PC-3 (cell line): ENCODE measurements at regions not wholly inside any gene's neighbourhood (a gene's known extent, or its start where the extent isn't known, plus 50 kb on each side); places are given as distances from the start of the nearest gene placed in this dataset.

ENCODE experiments used
- ATAC-seq: fragments of 200-7000 bp; cut with Tn5 transposase; 2 replicates; pipeline ENCODE4 v1.9.1; 2020; ENCODE audit warnings: mild to moderate bottlenecking, moderate library complexity
- BruUV-seq: library from RNA; stranded (reverse); fragments of 400-500 nt; replicated peaks from 2 replicates; lab custom pipeline; 2021; lab: Mats Ljungman, UMichigan
- CTCF ChIA-PET: fragments of 300-600 bp; sonication (Branson Sonifier 250); formaldehyde crosslinking; loops from one replicate; lab custom pipeline; 2022; ENCODE audit warnings: antibody characterized with exemption; lab: Charles Lee
- POLR2A ChIA-PET: fragments of 300-600 bp; sonication (Branson Sonifier 250); formaldehyde crosslinking; loops from one replicate; lab custom pipeline; 2022; ENCODE audit warnings: antibody characterized with exemption; ENCODE audit not compliant: unreplicated experiment; lab: Charles Lee
- DNase-seq: peaks from one replicate; pipeline ENCODE4 v3.0.0-alpha.2; 2015
- H2AFZ ChIP-seq: fragments of 300-600 bp; sonication (generic); 2 replicates; pipeline ENCODE4 v1.6.0; 2016; ENCODE audit warnings: antibody characterized with exemption, low read length
- H3F3A ChIP-seq: fragments of 300-600 bp; sonication (generic); one replicate; pipeline ENCODE4 v1.6.0; 2017; ENCODE audit warnings: antibody characterized with exemption, low read length, control low read depth, mild to moderate bottlenecking; ENCODE audit not compliant: unreplicated experiment
- H3K27ac ChIP-seq: fragments of 300-600 bp; sonication (generic); 2 replicates; pipeline ENCODE4 v1.5.1; 2016; ENCODE audit warnings: mild to moderate bottlenecking, low read length
- H3K27me3 ChIP-seq: fragments of 300-600 bp; sonication (generic); 2 replicates; pipeline ENCODE4 v1.6.1; 2016; ENCODE audit warnings: low read length, mixed read lengths
- H3K36me3 ChIP-seq: fragments of 300-600 bp; sonication (generic); 2 replicates; pipeline ENCODE4 v1.6.1; 2016; ENCODE audit warnings: low read depth, mixed run types, low read length, mixed read lengths
- H3K4me1 ChIP-seq: fragments of 300-600 bp; sonication (generic); 2 replicates; pipeline ENCODE4 v1.5.1; 2016; ENCODE audit warnings: low read length; ENCODE audit not compliant: insufficient read depth
- H3K4me2 ChIP-seq: fragments of 300-600 bp; sonication (generic); 2 replicates; pipeline ENCODE4 v1.6.0; 2016; ENCODE audit warnings: low read length
- H3K4me3 ChIP-seq: fragments of 300-600 bp; sonication (generic); 2 replicates; pipeline ENCODE4 v1.5.1; 2016; ENCODE audit warnings: mild to moderate bottlenecking, low read length, mixed read lengths
- H3K79me2 ChIP-seq: fragments of 300-600 bp; sonication (generic); 2 replicates; pipeline ENCODE4 v1.6.1; 2017; ENCODE audit warnings: low read length, mixed read lengths
- H3K9ac ChIP-seq: fragments of 300-600 bp; sonication (generic); 2 replicates; pipeline ENCODE4 v1.6.0; 2016; ENCODE audit warnings: mild to moderate bottlenecking, low read length
- H3K9me2 ChIP-seq: fragments of 300-600 bp; sonication (generic); replicated peaks from 2 replicates; pipeline ENCODE4 v1.6.1; 2016; ENCODE audit warnings: mixed run types, low read length, mixed read lengths
- H3K9me3 ChIP-seq: fragments of 300-600 bp; sonication (generic); 2 replicates; pipeline ENCODE4 v1.6.1; 2016; ENCODE audit warnings: low read length, mixed read lengths
- H4K20me1 ChIP-seq: fragments of 300-600 bp; sonication (generic); 2 replicates; pipeline ENCODE4 v1.6.1; 2016; ENCODE audit warnings: low read length, mixed read lengths
- EZH2 ChIP-seq: fragments of 300-600 bp; sonication (generic); IDR thresholded peaks from one replicate; pipeline ENCODE4 v1.6.1; 2017; ENCODE audit warnings: antibody characterized with exemption, mild to moderate bottlenecking, low read length; ENCODE audit not compliant: unreplicated experiment
- EZH2phosphoT487 ChIP-seq: fragments of 300-600 bp; sonication (generic); IDR thresholded peaks from 2 replicates; pipeline ENCODE4 v1.6.1; 2018; ENCODE audit warnings: mild to moderate bottlenecking, antibody characterized with exemption, low read length, borderline replicate concordance
- intact Hi-C: fragments of 100-400 bp; cut with micrococcal nuclease; formaldehyde crosslinking; loops from 2 replicates; pipeline ENCODE4 v1.9.0; 2023
- TF ChIP-seq, protein P1 (sequence below): fragments of 300-600 bp; sonication (generic); conservative IDR thresholded peaks from 2 replicates; pipeline ENCODE4 v1.5.1; 2017; ENCODE audit warnings: antibody characterized with exemption, low read depth, mild to moderate bottlenecking, low read length

DNA sequence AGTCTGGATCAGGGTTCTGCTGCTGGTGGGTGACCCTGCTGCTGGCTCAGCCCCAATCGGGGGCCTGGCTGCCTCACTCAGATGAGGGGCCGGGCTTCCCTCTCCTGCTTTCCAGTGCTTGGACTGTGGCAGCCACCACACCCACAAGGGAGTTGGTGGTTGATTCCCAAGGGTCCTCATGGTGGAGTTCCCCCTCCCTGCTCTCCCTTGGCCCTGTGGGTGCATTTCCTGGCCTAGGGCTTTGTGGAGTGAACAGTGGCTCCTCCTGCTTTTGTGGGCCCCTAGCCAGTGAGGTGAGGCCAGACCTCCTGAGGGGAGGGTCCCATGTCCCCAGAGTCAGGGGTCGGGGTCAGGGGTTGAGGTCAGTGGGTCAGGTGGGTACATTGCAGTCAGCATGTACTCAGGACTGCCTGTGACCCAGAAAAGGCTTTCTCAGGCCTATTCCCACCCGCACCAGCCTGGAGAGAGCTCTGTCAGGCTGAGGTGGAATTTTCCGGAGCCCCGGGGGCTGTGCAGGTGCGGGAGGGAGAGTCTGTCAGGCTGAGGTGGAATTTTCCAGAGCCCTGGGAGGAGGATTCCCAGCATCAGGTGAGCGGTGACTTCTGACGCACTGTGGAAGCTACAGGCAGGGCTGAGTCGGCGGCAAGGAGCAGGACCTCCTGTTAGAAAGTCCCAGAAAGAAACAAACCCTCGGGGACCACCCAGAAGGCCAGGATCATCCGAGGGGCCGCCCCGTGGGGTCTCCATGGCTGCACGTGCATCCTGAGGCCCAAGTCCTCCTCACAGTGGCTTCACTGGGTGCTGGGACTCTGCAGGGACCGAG, 94.4 kb upstream of the INSIG1 start:
- DNase-seq = no peak
- TF ChIP-seq, protein P1, sequence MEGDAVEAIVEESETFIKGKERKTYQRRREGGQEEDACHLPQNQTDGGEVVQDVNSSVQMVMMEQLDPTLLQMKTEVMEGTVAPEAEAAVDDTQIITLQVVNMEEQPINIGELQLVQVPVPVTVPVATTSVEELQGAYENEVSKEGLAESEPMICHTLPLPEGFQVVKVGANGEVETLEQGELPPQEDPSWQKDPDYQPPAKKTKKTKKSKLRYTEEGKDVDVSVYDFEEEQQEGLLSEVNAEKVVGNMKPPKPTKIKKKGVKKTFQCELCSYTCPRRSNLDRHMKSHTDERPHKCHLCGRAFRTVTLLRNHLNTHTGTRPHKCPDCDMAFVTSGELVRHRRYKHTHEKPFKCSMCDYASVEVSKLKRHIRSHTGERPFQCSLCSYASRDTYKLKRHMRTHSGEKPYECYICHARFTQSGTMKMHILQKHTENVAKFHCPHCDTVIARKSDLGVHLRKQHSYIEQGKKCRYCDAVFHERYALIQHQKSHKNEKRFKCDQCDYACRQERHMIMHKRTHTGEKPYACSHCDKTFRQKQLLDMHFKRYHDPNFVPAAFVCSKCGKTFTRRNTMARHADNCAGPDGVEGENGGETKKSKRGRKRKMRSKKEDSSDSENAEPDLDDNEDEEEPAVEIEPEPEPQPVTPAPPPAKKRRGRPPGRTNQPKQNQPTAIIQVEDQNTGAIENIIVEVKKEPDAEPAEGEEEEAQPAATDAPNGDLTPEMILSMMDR = no peak
- TF ChIP-seq EZH2 (no peak), EZH2phosphoT487 (no peak)
- no peaks in the 10 kb centered on the region for H3K9me3 ChIP-seq
- H2AFZ ChIP-seq = no peak overlapping the region
- H4K20me1 ChIP-seq = no peaks in the 10 kb centered on the region
- no peak overlapping the region for H3K9ac ChIP-seq
- no peak overlapping the region for H3K4me2 ChIP-seq
- no peaks in the 10 kb centered on the region for H3K9me2 ChIP-seq
- no peaks in the 10 kb centered on the region for H3K36me3 ChIP-seq
- no peak for ATAC-seq
- ChIA-PET POLR2A (no interaction called here), CTCF (no interaction called here)
- no peaks in the 10 kb centered on the region for H3F3A ChIP-seq
- H3K4me3 ChIP-seq = no peak overlapping the region
- H3K79me2 ChIP-seq = no peaks in the 10 kb centered on the region
- no peaks in the 10 kb centered on the region for H3K27me3 ChIP-seq
- BruUV-seq = no TSS peak
- H3K4me1 ChIP-seq = peaks cover 34% of the 10 kb centered on the region
- no peak overlapping the region for H3K27ac ChIP-seq
- intact Hi-C loops = loop anchor here (10.0 kb wide), 1 partner anchor 198 kb away; the partner anchor contains the start of gene PAXIP1

DNA sequence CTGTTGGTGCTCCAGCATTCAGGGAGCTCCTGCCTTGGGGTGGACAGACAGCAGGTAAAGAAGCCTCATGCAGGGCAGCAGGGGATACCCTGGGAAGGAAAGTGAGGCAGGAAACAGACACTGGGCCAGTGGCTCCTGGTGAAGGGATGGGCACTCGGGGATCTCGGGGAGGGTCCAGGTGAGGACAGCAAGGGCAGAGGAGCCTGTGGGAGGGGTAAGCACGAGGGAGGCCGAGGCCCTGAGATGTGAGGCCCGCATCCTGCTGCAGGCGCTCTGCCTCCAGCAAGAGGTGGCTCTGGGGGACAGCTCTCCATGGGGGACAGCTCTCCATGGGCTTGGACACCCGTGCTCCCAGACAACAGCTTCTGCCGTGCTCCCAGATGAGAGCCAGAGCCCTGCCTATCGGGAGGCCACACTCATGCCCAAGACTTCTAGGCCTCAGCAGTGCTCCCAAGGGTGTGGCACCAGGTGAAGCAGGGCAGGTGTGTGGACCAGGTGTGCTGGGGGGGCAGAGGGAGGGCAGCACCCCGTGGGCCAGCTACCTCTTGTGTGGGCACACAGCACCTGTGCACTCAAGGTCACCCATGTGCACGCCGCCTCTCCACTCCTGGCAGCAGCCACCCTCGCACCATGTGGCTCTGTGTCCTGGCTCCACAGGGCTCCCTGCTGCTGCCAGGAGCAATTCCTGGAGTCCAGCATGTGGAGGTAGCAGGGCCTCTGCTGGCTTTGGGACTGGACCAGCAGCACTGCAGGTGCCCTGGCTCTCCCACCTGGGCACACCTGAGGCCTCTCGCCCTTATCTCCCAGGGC, 93.6 kb upstream of the INSIG1 start:
- no peaks in the 10 kb centered on the region for H3K9me3 ChIP-seq
- no peaks in the 10 kb centered on the region for H3K9me2 ChIP-seq
- no peak overlapping the region for H3K4me3 ChIP-seq
- intact Hi-C loops = loop anchor here (10.0 kb wide), 1 partner anchor 199 kb away; the partner anchor contains the start of gene PAXIP1
- no peaks in the 10 kb centered on the region for H3K27me3 ChIP-seq
- H3K9ac ChIP-seq = peak overlapping the region; percentile 90; the same call in 1 of the 2 replicates
- H3F3A ChIP-seq = no peaks in the 10 kb centered on the region
- ChIA-PET CTCF (no interaction called here), POLR2A (no interaction called here)
- no peaks in the 10 kb centered on the region for H3K36me3 ChIP-seq
- BruUV-seq = no TSS peak
- no peak for DNase-seq
- peak overlapping the region; percentile 97 for H3K27ac ChIP-seq
- peaks cover 35% of the 10 kb centered on the region for H3K4me1 ChIP-seq
- no peak for ATAC-seq
- TF ChIP-seq, protein P1 = no peak
- TF ChIP-seq EZH2 (no peak), EZH2phosphoT487 (no peak)
- no peak overlapping the region for H2AFZ ChIP-seq
- H4K20me1 ChIP-seq = no peaks in the 10 kb centered on the region
- no peak overlapping the region for H3K4me2 ChIP-seq
- no peaks in the 10 kb centered on the region for H3K79me2 ChIP-seq
